ENCODE measurements at regions not wholly inside any gene's neighbourhood (a gene's known extent, or its start where the extent isn't known, plus 50 kb on each side); places are given as distances from the start of the nearest gene placed in this dataset.

DNA sequence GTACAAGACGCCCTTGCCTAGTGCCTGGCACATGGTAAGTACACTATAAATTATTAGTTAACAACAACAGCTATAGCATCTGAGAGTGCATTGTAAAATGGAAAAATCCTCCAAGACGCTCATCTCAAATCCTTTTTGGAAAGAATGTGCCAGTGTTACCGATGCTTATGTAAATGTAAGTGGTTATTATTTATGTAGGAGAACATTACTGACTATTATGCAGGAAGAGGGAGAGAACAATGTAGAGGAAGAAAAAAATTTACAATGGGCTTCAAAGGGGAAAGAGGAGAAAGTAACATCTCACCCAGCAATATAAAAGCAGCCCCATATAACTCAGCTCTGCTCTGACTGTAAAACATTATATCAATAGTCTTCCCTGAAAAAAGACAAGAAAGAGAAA lies 155.3 kb upstream of the LPP start:
- in situ Hi-C loops (cut with MboI; ENCODE audit: low sequenced_read_pairs) (no loop called here), intact Hi-C loops (cut with micrococcal nuclease) (no loop called here), dilution Hi-C loops (cut with HindIII; ENCODE audit: low sequenced_read_pairs, unreplicated experiment) (no loop called here)
- Histone ChIP-seq H3K4me3 (ENCODE audit: insufficient read depth, low read depth, low read length) (no peak overlapping the region), H3K36me3 (ENCODE audit: control insufficient read depth, insufficient read depth, low read length) (no peaks in the 10 kb centered on the region), H2BK20ac (ENCODE audit: low read depth, low read length) (no peak overlapping the region), H2AFZ (replicated peaks; ENCODE audit: low read length, poor library complexity) (no peak overlapping the region), H3K79me1 (ENCODE audit: low read depth in 1 of 2, low read length in 2 of 2) (no peaks in the 10 kb centered on the region), H3K56ac (ENCODE audit: extremely low read depth, insufficient read depth, low read length) (no peak overlapping the region), H4K8ac (ENCODE audit: low read depth in 2 of 2, low read length in 2 of 2) (no peak overlapping the region), H3K18ac (ENCODE audit: low read depth, low read length) (no peak overlapping the region), H4K5ac (ENCODE audit: low read depth, low read length) (no peak overlapping the region), H3K4me1 (ENCODE audit: control insufficient read depth, insufficient read depth, low read length) (peaks cover 3% of the 10 kb centered on the region; the same call in 1 of the 2 replicates), H3K27me3 (ENCODE audit: control insufficient read depth, insufficient read depth, low read length) (no peaks in the 10 kb centered on the region; the same call in 1 of the 2 replicates), H3K4me2 (ENCODE audit: low read depth, low read length) (no peak overlapping the region), H4K20me1 (ENCODE audit: insufficient read depth, low read length) (no peaks in the 10 kb centered on the region), H3K23ac (ENCODE audit: low read depth, low read length) (no peak overlapping the region), H2AK5ac (ENCODE audit: low read depth, low read length) (no peak overlapping the region), H2AK9ac (replicated peaks; ENCODE audit: low read depth, low read length, poor library complexity) (no peak overlapping the region), H2BK5ac (ENCODE audit: low read depth, low read length, poor library complexity, severe bottlenecking) (no peak overlapping the region), H3K4ac (ENCODE audit: low read depth, low read length) (no peak overlapping the region), H4K91ac (ENCODE audit: insufficient read depth, low read depth, low read length) (no peak overlapping the region), H3K14ac (replicated peaks; ENCODE audit: low read depth, low read length) (no peak overlapping the region), H3K9me3 (ENCODE audit: control insufficient read depth, insufficient read depth, low read length) (no peaks in the 10 kb centered on the region), H2BK120ac (ENCODE audit: low read depth, low read length) (no peak overlapping the region), H3K9me1 (ENCODE audit: insufficient read depth, low read length) (no peaks in the 10 kb centered on the region; the same call in 1 of the 2 replicates), H3K9ac (ENCODE audit: low read depth, low read length) (no peak overlapping the region), H2BK15ac (ENCODE audit: low read depth, low read length) (no peak overlapping the region), H3K27ac (ENCODE audit: insufficient read depth, low read length) (no peak overlapping the region)
- DNase-seq (no peak), ATAC-seq (ENCODE audit: low read depth) (no peak)
- ChIA-PET POLR2A (ENCODE audit: unreplicated experiment) (no interaction called here), CTCF (no interaction called here)
- no TSS peak for BruUV-seq (replicated peaks)
- TF ChIP-seq CHD1 (IDR thresholded peaks at IDR 0.05; ENCODE audit: low read depth, low read length) (no peak), BHLHE40 (IDR thresholded peaks at IDR 0.05; ENCODE audit: low read depth, low read length) (no peak), NFE2L2 (IDR thresholded peaks at IDR 0.05; ENCODE audit: low read depth, low read length) (no peak), FOS (IDR thresholded peaks at IDR 0.05; ENCODE audit: low read depth, low read length) (no peak), RFX5 (IDR thresholded peaks at IDR 0.05; ENCODE audit: low read depth, low read length) (no peak), CEBPB (IDR thresholded peaks at IDR 0.05; ENCODE audit: low read depth, low read length) (no peak), RAD21 (IDR thresholded peaks at IDR 0.05; ENCODE audit: low read length) (no peak), MXI1 (IDR thresholded peaks at IDR 0.05; ENCODE audit: borderline replicate concordance, low read depth, low read length) (no peak), MAZ (IDR thresholded peaks at IDR 0.05; ENCODE audit: borderline replicate concordance, low read depth, low read length) (no peak), MAFK (IDR thresholded peaks at IDR 0.05; ENCODE audit: low read depth, low read length) (no peak), RCOR1 (IDR thresholded peaks at IDR 0.05; ENCODE audit: insufficient replicate concordance, low read length) (no peak)
- TF ChIP-seq, protein P1, sequence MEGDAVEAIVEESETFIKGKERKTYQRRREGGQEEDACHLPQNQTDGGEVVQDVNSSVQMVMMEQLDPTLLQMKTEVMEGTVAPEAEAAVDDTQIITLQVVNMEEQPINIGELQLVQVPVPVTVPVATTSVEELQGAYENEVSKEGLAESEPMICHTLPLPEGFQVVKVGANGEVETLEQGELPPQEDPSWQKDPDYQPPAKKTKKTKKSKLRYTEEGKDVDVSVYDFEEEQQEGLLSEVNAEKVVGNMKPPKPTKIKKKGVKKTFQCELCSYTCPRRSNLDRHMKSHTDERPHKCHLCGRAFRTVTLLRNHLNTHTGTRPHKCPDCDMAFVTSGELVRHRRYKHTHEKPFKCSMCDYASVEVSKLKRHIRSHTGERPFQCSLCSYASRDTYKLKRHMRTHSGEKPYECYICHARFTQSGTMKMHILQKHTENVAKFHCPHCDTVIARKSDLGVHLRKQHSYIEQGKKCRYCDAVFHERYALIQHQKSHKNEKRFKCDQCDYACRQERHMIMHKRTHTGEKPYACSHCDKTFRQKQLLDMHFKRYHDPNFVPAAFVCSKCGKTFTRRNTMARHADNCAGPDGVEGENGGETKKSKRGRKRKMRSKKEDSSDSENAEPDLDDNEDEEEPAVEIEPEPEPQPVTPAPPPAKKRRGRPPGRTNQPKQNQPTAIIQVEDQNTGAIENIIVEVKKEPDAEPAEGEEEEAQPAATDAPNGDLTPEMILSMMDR (conservative IDR thresholded peaks at IDR 0.05; ENCODE audit: low read depth, low read length): no peak
- TF ChIP-seq, protein P2, sequence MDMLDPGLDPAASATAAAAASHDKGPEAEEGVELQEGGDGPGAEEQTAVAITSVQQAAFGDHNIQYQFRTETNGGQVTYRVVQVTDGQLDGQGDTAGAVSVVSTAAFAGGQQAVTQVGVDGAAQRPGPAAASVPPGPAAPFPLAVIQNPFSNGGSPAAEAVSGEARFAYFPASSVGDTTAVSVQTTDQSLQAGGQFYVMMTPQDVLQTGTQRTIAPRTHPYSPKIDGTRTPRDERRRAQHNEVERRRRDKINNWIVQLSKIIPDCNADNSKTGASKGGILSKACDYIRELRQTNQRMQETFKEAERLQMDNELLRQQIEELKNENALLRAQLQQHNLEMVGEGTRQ (IDR thresholded peaks at IDR 0.05; ENCODE audit: low read depth, low read length): no peak
- TF ChIP-seq, protein P3, sequence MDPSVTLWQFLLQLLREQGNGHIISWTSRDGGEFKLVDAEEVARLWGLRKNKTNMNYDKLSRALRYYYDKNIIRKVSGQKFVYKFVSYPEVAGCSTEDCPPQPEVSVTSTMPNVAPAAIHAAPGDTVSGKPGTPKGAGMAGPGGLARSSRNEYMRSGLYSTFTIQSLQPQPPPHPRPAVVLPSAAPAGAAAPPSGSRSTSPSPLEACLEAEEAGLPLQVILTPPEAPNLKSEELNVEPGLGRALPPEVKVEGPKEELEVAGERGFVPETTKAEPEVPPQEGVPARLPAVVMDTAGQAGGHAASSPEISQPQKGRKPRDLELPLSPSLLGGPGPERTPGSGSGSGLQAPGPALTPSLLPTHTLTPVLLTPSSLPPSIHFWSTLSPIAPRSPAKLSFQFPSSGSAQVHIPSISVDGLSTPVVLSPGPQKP (IDR thresholded peaks at IDR 0.05; ENCODE audit: borderline replicate concordance, low read depth, low read length): no peak
- no CpG with 5 or more reads among the region's 3 CpGs for WGBS, 2 experiments (ENCODE audit: extremely low coverage in 2 of 2, insufficient read length in 1 of 2)

Measured in IMR-90 (cell line).